ENCODE measurements at regions not wholly inside any gene's neighbourhood (a gene's known extent, or its start where the extent isn't known, plus 50 kb on each side); places are given as distances from the start of the nearest gene placed in this dataset.

GRCh38 chr2:120791243-120791961, 55.7 kb downstream of the GLI2 start:
- TF ChIP-seq CTCF (IDR thresholded peaks at IDR 0.05; ENCODE audit: insufficient read depth, low read depth, low read length) = no peak
- Histone ChIP-seq H3K27me3 (ENCODE audit: control insufficient read depth, insufficient read depth, low read length) (no peaks in the 10 kb centered on the region), H3K4me3 (ENCODE audit: low read depth, low read length) (no peak overlapping the region), H3K36me3 (ENCODE audit: control insufficient read depth, insufficient read depth, low read length) (peaks cover 9% of the 10 kb centered on the region)
- DNase-seq (ENCODE audit: low read depth) = no peak
- POLR2A ChIA-PET = no interaction called here
- CTCF ChIA-PET = no interaction called here

DNA sequence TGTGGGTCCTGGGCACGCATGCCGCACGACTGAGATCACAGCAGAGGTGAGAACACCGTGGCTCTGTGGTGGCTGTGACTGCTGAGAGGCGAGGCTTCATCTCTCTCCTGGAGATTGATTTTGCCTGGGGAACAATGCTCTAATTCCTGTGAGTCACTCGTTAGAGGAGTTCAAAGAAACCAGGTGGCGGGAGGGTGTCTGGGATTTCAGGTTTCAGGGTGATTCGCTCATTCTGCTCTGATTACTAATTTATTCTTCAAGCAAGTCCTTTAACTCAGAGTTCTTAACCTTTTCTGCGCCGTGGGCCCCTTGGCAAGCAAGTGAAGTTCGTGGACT, 56.3 kb downstream of the GLI2 start:
- TF ChIP-seq CTCF (IDR thresholded peaks at IDR 0.05; ENCODE audit: insufficient read depth, low read depth, low read length) = no peak
- Histone ChIP-seq H3K4me3 (ENCODE audit: low read depth, low read length) (no peak overlapping the region), H3K36me3 (ENCODE audit: control insufficient read depth, insufficient read depth, low read length) (peaks cover 9% of the 10 kb centered on the region), H3K27me3 (ENCODE audit: control insufficient read depth, insufficient read depth, low read length) (no peaks in the 10 kb centered on the region)
- ChIA-PET POLR2A (no interaction called here), CTCF (interaction anchor here (0.6 to 1.8 kb wide), 2 partner anchors 11 to 120 kb away, joined by 3 to 5 read pairs; no protein-coding TSS in a partner anchor)
- no peak for DNase-seq (ENCODE audit: low read depth)

- CTCF ChIA-PET = interaction anchor here (0.8 to 2.3 kb wide), 4 partner anchors 13 to 301 kb away, joined by 3 to 6 read pairs (median 5); no protein-coding TSS in a partner anchor
- no peak overlapping the region for H3K4me3 ChIP-seq (ENCODE audit: low read depth, low read length)
- no peak for DNase-seq (ENCODE audit: low read depth)
- POLR2A ChIA-PET = no interaction called here
- TF ChIP-seq CTCF (IDR thresholded peaks at IDR 0.05; ENCODE audit: insufficient read depth, low read depth, low read length) = no peak
- peaks cover 6% of the 10 kb centered on the region for H3K36me3 ChIP-seq (ENCODE audit: control insufficient read depth, insufficient read depth, low read length)
- no peaks in the 10 kb centered on the region for H3K27me3 ChIP-seq (ENCODE audit: control insufficient read depth, insufficient read depth, low read length)
These were observed 58.2 kb downstream of the GLI2 start for GRCh38 chr2:120793682-120794403.

GRCh38 chr2:120794716-120795115, 59.0 kb downstream of the GLI2 start:
- Histone ChIP-seq H3K27me3 (ENCODE audit: control insufficient read depth, insufficient read depth, low read length) (no peaks in the 10 kb centered on the region), H3K4me3 (ENCODE audit: low read depth, low read length) (no peak overlapping the region), H3K36me3 (ENCODE audit: control insufficient read depth, insufficient read depth, low read length) (peaks cover 4% of the 10 kb centered on the region; the same call in 1 of the 2 replicates)
- ChIA-PET POLR2A (no interaction called here), CTCF (interaction anchor here (1.1 to 2.3 kb wide), 2 partner anchors 14 to 99 kb away, joined by 5 to 6 read pairs; no protein-coding TSS in a partner anchor)
- DNase-seq (ENCODE audit: low read depth) = no peak
- TF ChIP-seq CTCF (IDR thresholded peaks at IDR 0.05; ENCODE audit: insufficient read depth, low read depth, low read length) = no peak

DNA sequence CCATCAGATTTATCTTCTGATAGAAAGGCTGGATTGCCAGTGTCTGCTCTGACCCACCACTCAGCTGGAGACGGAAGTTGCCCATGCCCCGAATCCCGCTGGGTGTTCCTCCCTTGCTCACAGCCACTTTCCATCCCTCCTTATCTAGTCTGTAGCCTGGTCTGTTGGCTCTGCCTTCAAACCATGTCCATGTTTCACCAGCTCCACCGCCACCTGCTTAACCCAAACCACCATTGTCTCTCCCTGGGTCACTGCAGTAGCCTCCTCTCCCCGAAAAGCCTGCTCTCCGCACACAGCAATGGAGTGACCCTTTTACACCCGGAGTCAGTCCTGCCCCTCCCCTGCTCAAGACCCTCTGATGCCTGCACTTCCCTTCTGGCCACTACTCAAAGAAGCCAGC, 60.4 kb downstream of the GLI2 start:
- no peak for DNase-seq (ENCODE audit: low read depth)
- POLR2A ChIA-PET = no interaction called here
- no peak for TF ChIP-seq CTCF (IDR thresholded peaks at IDR 0.05; ENCODE audit: insufficient read depth, low read depth, low read length)

More for the DNA sequence above, 60.4 kb downstream of the GLI2 start:
- Histone ChIP-seq H3K36me3 (ENCODE audit: control insufficient read depth, insufficient read depth, low read length) (no peaks in the 10 kb centered on the region), H3K4me3 (ENCODE audit: low read depth, low read length) (no peak overlapping the region), H3K27me3 (ENCODE audit: control insufficient read depth, insufficient read depth, low read length) (no peaks in the 10 kb centered on the region)
- CTCF ChIA-PET = interaction anchor here (0.8 to 2.3 kb wide), 2 partner anchors 100 to 275 kb away, joined by 3 to 6 read pairs; no protein-coding TSS in a partner anchor

Data from BJ (cell line).